ENCODE measurements at regions not wholly inside any gene's neighbourhood (a gene's known extent, or its start where the extent isn't known, plus 50 kb on each side); places are given as distances from the start of the nearest gene placed in this dataset.

DNA sequence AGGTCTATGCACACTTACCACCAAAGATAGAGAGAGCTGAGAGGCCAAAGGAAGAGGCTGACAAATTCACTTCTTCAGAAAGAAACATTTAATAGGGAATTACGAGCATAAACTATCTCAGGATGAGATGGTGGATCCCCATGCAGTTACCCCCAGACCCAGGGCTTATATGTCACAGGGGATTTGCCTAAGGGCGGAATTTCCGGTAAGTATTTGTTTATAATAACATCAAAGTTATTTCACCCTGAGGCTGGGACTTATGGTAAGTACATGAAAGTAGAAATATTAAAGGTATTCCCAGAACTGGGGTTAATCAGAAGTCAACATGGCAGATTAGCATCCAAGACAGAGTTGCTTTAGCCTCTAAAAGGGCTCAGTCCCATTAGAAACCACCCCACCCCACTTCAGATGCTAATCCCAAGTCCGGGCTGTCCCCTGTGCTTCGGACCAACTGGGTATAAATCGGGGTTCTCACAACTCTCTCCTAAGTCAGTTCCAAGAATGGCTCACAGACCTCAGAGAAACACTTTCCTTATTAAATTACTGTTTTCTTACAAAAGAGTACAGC lies 247.4 kb upstream of the ZP4 start:
- TF ChIP-seq, protein P1, sequence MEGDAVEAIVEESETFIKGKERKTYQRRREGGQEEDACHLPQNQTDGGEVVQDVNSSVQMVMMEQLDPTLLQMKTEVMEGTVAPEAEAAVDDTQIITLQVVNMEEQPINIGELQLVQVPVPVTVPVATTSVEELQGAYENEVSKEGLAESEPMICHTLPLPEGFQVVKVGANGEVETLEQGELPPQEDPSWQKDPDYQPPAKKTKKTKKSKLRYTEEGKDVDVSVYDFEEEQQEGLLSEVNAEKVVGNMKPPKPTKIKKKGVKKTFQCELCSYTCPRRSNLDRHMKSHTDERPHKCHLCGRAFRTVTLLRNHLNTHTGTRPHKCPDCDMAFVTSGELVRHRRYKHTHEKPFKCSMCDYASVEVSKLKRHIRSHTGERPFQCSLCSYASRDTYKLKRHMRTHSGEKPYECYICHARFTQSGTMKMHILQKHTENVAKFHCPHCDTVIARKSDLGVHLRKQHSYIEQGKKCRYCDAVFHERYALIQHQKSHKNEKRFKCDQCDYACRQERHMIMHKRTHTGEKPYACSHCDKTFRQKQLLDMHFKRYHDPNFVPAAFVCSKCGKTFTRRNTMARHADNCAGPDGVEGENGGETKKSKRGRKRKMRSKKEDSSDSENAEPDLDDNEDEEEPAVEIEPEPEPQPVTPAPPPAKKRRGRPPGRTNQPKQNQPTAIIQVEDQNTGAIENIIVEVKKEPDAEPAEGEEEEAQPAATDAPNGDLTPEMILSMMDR (IDR thresholded peaks at IDR 0.05; ENCODE audit: insufficient read depth, low read length, poor library complexity, severe bottlenecking) = no peak
- TF ChIP-seq EZH2phosphoT487 (conservative IDR thresholded peaks at IDR 0.05; ENCODE audit: low read length) = no peak
